ENCODE measurements at regions not wholly inside any gene's neighbourhood (a gene's known extent, or its start where the extent isn't known, plus 50 kb on each side); places are given as distances from the start of the nearest gene placed in this dataset.

DNA sequence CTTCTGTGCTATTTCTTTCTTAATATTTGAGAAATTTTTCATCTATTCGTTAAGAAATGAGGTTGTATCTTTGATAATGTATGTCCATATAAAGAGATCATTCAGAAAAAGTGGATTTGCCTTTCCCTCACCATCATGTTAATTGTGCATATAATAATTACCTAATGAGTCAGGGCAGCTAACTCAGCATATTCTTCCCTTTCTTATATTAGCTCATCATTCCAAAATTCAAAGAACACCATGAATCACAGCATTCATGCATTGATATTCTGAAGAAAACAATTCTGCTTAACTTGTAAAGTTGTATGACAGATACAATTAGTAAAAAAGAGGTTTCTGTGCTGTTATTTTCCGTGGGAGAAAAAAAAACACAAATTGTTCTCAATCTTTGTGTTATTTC, 630.6 kb downstream of the TLE1 start:
- Mint-ChIP-seq H3K36me3 (ENCODE audit: insufficient read depth in 1 of 3, low read depth in 3 of 3) (peaks cover 10 to 16% (median 15%) of the 10 kb centered on the region in 3 experiments), H3K27me3 (ENCODE audit: low read depth) (no peaks in the 10 kb centered on the region; the same call in 1 of the 2 replicates), H3K27ac (no peak overlapping the region), H3K4me3 (no peak overlapping the region), H3K9me3 (peaks cover 19 to 22% of the 10 kb centered on the region in 2 experiments), H3K4me1 (no peaks in the 10 kb centered on the region)
- H3K4me1 ChIP-seq (ENCODE audit: insufficient read depth, low read length), result no peaks in the 10 kb centered on the region
- no peak overlapping the region for H3K9ac ChIP-seq (ENCODE audit: extremely low read depth, insufficient read length, low read length)
- H3K27me3 ChIP-seq (ENCODE audit: insufficient read depth, low read length), result no peaks in the 10 kb centered on the region
- TF ChIP-seq, protein P1, sequence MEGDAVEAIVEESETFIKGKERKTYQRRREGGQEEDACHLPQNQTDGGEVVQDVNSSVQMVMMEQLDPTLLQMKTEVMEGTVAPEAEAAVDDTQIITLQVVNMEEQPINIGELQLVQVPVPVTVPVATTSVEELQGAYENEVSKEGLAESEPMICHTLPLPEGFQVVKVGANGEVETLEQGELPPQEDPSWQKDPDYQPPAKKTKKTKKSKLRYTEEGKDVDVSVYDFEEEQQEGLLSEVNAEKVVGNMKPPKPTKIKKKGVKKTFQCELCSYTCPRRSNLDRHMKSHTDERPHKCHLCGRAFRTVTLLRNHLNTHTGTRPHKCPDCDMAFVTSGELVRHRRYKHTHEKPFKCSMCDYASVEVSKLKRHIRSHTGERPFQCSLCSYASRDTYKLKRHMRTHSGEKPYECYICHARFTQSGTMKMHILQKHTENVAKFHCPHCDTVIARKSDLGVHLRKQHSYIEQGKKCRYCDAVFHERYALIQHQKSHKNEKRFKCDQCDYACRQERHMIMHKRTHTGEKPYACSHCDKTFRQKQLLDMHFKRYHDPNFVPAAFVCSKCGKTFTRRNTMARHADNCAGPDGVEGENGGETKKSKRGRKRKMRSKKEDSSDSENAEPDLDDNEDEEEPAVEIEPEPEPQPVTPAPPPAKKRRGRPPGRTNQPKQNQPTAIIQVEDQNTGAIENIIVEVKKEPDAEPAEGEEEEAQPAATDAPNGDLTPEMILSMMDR (conservative IDR thresholded peaks at IDR 0.05), result no peak
- peaks cover 7% of the 10 kb centered on the region for H3K9me3 ChIP-seq (ENCODE audit: control insufficient read depth, low read depth, low read length)
- no peak overlapping the region for H3K56ac ChIP-seq (ENCODE audit: insufficient read length, low read depth, low read length)
- no peak overlapping the region for H3K14ac ChIP-seq (ENCODE audit: insufficient read depth, low read length)
- no peak overlapping the region for H2BK12ac ChIP-seq (ENCODE audit: insufficient read length, low read depth, low read length)
- no peak overlapping the region for H2AFZ ChIP-seq (ENCODE audit: low read length)
- H3K18ac ChIP-seq (ENCODE audit: insufficient read length, low read depth, low read length), result no peak overlapping the region
- H3K23ac ChIP-seq (ENCODE audit: insufficient read length, low read depth, low read length), result no peak overlapping the region
- DNase-seq, result no peak
- H3K4me2 ChIP-seq (ENCODE audit: insufficient read depth, insufficient read length, low read length), result no peak overlapping the region
- H4K20me1 ChIP-seq (ENCODE audit: control insufficient read depth, insufficient read depth, insufficient read length), result no peaks in the 10 kb centered on the region
- no peak overlapping the region for H3T11ph ChIP-seq (ENCODE audit: low read length)
- H3K4ac ChIP-seq (ENCODE audit: low read depth, low read length), result no peak overlapping the region
- no peak overlapping the region for H4K5ac ChIP-seq (ENCODE audit: insufficient read length, low read depth, low read length)
- no peak overlapping the region for H4K91ac ChIP-seq (ENCODE audit: insufficient read length, low read depth, low read length)
- no peak overlapping the region for H2BK5ac ChIP-seq (ENCODE audit: insufficient read length, low read length)
- no peak overlapping the region for H3K27ac ChIP-seq (ENCODE audit: insufficient read length, low read depth, low read length)
- H3K23me2 ChIP-seq (ENCODE audit: insufficient read length, low read depth, low read length, poor library complexity, severe bottlenecking), result no peaks in the 10 kb centered on the region
- WGBS (ENCODE audit: extremely low coverage, insufficient read length, low lambda C conversion rate), result no CpG with 5 or more reads among the region's 2 CpGs
- H2AK5ac ChIP-seq (ENCODE audit: insufficient read length, low read length), result no peak overlapping the region
- H3K79me2 ChIP-seq (ENCODE audit: insufficient read depth, low read length), result no peaks in the 10 kb centered on the region
- H2BK120ac ChIP-seq (ENCODE audit: low read depth, low read length, poor library complexity, severe bottlenecking), result no peak overlapping the region
- no peaks in the 10 kb centered on the region for H3K79me1 ChIP-seq (ENCODE audit: insufficient read depth, low read depth, low read length, poor library complexity, severe bottlenecking)
- no peak overlapping the region for H2BK15ac ChIP-seq (ENCODE audit: low read depth, low read length)
- H4K8ac ChIP-seq (replicated peaks; ENCODE audit: insufficient read length, low read depth, low read length), result no peak overlapping the region
- no peak overlapping the region for H2BK20ac ChIP-seq (ENCODE audit: low read depth, low read length, poor library complexity, severe bottlenecking)

Data from H9 (cell line).